ENCODE measurements at regions not wholly inside any gene's neighbourhood (a gene's known extent, or its start where the extent isn't known, plus 50 kb on each side); places are given as distances from the start of the nearest gene placed in this dataset.

DNA sequence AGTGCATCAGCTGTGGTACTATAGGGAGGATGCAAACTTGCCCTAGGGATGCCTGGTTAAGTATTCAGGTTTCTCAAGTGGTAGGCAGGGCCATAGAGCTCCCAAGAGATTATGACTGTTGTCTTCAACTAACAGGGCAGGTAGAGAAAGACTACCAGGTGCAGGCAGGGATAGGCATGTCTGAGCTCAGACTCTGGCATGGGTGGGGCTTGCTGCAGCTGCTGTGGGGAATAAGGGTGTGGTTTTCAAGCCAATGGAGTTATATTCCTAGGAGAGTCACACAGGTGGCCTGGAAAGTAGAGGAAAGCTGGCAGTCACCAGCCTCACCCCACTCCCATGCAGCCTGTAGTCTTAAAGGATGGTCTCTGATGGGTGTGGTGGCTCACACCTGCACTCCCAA lies 673.4 kb upstream of the ADGRL4 start:
- FAIRE-seq (no peak), DNase-seq (ENCODE audit: low spot score) (no peak)

DNA sequence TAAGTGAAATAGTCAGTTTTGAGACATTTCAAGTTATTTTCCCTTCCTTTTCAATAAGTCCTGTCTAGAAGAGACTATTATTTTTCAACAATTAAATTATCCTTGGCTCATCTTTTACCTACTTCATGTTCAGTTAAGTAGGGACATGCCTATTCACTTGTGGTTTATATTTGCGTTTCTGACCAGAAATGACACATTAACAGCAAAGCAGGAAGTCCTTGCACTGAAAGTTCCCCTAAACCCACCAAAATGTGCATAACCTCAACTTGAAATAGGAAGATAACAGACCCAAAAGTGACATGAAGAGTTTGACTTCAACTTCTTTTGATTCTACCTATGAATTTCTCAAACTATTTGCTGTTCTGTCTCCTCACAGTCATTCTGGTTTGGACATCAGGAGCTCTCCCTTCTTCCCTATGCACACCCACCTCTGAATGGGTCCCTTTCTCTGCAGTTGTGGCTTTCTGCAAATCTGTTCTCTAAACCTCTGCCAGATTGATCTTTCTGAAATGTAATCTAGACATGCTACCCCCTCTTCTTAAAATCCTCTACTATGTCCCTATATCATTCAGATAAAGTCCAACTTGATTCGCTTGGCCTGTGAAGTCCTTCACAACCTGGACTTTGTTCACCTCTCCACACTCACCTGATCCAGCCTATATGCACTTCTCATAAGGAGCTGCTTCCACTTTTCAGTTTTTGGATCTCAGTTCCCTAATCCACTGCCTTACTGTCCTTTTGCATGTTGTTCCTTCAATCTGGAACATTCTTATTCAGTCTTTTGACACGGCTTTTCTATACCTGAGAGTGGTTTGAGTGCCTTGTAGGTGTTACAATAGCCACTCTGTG lies 661.5 kb upstream of the ADGRL4 start:
- no peak for FAIRE-seq

GRCh38 chr1:79667166-79667565 lies 660.6 kb upstream of the ADGRL4 start:
- no peak for FAIRE-seq
- DNase-seq (ENCODE audit: low spot score), result no peak

More for the DNA sequence above, 661.5 kb upstream of the ADGRL4 start:
- no peak for DNase-seq (ENCODE audit: low spot score)

DNA sequence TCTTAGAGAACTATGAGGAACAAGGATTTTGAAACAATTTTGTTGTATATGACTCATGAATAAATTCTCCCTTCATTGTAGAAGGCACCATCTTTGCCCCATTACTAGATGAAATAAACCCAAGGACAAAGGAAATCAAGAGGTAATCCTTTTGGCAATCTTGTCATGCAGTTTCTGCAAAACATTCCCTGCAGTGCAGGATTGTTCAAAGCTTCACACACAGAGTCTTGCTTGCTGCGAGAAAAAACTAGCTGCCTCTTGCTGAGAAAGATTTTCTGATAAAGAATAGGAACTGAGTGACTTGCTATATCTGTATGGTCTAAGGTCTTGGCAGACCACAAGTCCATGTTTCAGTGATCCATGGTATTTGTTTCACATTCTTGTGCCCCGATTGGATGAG lies 657.4 kb upstream of the ADGRL4 start:
- DNase-seq (ENCODE audit: low spot score) (no peak), FAIRE-seq (no peak)

- DNase-seq (ENCODE audit: low spot score), result no peak
- FAIRE-seq, result no peak
Measured at GRCh38 chr1:79662596-79662995, 656.1 kb upstream of the ADGRL4 start.

GRCh38 chr1:79660129-79660528 lies 653.6 kb upstream of the ADGRL4 start:
- no peak for DNase-seq (ENCODE audit: low spot score)
- FAIRE-seq, result no peak

GRCh38 chr1:79657951-79658658 lies 651.6 kb upstream of the ADGRL4 start:
- DNase-seq (ENCODE audit: low spot score), result no peak

DNA sequence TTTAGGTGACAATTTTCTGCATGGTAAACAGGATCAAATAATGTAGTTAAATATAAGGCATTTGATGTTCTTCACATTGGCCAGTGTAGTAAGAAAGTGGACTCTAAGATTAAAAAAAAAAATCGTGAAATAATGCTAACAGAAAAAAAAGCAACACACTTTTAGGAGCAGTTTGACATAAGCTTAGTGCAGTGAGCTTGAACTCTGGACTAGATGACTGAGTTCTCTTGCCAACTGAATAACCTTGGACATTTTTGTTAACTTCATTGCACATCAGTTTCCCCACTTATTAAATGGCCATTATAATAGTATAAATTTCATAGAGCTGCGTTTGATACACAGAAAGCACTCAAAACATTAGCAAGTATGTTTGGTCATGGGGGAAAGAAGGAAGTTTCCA lies 649.3 kb upstream of the ADGRL4 start:
- DNase-seq (ENCODE audit: low spot score) (no peak), FAIRE-seq (no peak)

More at GRCh38 chr1:79657951-79658658, 651.6 kb upstream of the ADGRL4 start:
- no peak for FAIRE-seq

- DNase-seq (ENCODE audit: low spot score) (no peak), FAIRE-seq (no peak)
Measured at GRCh38 chr1:79652426-79652825, 645.9 kb upstream of the ADGRL4 start.

DNA sequence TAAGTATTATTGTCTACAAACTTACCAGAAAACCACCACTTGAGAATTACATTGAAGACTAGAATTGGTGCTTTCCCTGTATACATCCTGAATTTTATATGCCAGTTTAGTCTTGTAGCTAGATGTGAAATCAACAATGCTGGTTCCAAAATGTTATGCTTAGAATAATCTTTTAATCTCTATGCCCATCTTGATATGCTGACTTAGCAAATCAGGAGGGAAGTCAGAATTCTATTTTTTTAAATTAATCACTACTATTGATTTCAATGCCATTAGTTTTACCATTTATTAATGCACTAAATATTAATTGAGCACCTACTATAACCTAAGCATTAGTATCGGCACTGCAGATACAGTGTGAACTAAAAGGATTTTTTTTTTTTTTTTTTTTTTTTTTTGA lies 641.6 kb upstream of the ADGRL4 start:
- FAIRE-seq (no peak), DNase-seq (ENCODE audit: low spot score) (no peak)

DNA sequence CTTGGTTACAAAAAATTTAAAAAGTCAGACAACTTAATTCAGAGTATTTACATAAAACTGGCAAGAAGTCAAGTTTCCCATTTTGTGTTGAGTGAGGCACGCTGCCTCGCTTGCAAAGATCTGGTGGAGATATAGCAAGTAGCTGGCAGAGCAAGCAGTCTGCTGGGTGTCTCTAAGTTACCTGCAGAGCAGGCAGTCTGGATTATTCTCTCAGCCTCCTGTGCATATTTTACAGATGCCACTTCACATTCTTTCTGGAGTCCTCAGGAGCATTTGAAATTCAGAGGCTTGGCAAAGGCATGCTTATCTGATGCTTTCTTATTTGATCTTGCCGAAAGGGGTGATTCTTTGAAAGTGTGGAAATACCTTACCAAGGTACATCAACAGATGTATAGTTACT lies 640.4 kb upstream of the ADGRL4 start:
- FAIRE-seq (no peak), DNase-seq (ENCODE audit: low spot score) (no peak)

DNA sequence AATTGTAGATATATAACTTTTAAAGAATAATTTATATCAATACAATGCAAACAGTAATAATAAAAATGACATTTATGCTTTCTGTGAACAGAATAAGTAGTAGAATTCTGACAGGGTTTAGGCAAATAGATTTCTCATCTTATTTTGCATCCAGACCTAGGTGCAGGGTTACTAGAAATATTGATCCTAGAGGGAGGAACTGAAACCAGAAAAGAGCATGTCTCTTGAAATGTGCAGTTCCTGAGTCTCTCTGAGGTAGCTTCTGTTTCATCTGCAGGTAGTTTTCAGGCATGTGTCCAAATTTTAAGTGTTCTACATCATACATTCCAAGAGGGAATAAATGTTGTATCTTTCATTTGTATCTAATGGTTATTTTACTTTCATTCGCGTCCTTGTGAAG lies 631.9 kb upstream of the ADGRL4 start:
- DNase-seq (ENCODE audit: low spot score) (no peak), FAIRE-seq (no peak)

DNA sequence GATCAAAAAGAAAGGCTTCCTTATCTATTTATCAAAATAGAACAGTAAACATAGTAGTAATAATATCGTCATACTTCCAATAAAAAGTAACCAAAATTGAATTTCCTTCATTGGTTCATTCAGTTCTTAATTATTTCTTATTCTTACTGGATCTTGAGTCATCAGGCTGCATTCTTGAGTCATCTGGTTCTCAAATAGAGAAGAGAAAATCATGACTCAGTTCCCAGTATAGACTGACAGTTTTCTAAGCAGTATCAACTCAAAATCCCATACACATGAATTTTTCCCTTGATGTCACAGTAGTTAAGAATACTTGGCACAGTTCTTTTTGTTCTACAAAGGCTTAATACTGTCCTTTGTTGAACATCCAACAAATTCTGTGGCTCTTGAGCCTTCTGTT lies 626.9 kb upstream of the ADGRL4 start:
- peak; percentile 86 for FAIRE-seq

DNA sequence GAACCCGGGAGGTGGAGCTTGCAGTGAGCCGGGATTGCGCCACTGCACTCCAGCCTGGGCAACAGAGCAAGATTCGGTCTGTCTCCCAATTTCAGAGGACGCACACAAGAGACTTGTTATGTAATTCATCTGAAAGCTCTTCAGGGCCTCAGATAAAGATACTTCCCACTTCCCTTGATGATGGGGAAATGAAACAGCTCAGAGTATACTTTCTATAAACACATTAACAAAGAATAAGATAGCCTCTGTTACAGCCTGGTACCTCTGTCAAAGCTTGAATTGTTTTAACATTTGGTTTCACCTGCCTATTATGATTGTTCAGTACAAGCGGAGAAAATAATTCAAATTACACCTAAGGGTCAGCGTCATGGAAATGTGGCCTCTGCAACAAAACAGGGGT lies 622.9 kb upstream of the ADGRL4 start:
- FAIRE-seq (no peak), DNase-seq (ENCODE audit: low spot score) (no peak)

More for the DNA sequence above, 626.9 kb upstream of the ADGRL4 start:
- peak; percentile 50 for DNase-seq (ENCODE audit: low spot score)

- DNase-seq (ENCODE audit: low spot score) (no peak), FAIRE-seq (no peak)
Measured at GRCh38 chr1:79617777-79618176, 611.2 kb upstream of the ADGRL4 start.

DNA sequence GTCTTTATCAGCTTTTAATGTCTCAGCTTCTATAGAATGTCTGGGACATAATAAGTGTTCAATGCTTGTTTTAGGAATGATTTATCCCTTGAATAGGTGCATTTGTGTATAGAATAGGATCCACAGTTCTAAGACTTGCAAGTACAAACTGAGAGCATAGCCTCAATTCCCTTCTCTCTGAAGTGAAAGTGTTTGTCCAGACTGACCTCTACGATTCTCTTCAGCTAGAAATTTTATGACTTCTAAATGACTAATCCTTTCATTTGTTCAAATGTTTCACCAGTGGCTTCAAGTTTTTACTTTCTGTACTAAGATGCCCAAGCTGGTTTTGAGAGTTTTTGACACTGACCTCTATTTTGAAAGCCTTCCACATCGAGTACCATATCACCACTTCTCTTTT lies 608.2 kb upstream of the ADGRL4 start:
- no peak for DNase-seq (ENCODE audit: low spot score)
- FAIRE-seq, result no peak

DNA sequence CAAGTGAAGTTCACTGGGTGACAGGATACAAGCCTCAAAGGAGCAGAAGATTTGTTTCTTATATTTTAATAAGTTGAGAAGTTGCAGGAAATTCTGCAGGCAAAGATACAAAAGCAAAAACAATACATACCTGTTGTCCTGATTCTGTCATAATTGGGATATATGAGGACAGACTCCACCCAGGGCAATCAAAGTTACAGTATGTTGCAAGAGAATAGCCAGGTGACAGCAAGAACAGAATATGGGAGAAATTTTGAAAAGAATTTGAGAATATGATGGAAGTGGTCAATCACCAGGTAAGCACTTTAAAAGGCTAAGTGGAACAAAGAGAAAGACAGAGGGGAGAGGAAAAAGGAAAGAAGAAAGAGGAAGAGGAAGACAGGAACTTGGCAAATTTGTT lies 607.6 kb upstream of the ADGRL4 start:
- no peak for FAIRE-seq
- DNase-seq (ENCODE audit: low spot score), result no peak

DNA sequence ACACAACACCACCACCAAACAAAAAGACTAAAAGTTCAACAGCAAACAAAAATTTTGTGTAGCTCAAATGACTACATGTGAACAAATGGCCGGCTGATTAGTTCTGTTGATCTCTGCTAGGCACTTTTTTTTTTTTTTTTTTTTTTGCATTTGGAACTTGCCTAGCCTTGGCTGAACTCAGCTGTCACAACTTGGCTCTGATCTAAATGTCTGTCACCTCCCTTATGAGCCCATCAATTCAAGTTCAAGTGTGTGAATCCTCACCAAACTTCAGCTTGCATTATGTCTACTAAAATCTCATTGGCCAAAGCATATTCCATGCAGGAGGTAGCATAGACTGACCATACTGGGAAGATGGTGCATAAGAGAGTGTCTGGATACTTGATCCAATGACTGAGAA lies 606.5 kb upstream of the ADGRL4 start:
- DNase-seq (ENCODE audit: low spot score), result no peak
- no peak for FAIRE-seq

DNA sequence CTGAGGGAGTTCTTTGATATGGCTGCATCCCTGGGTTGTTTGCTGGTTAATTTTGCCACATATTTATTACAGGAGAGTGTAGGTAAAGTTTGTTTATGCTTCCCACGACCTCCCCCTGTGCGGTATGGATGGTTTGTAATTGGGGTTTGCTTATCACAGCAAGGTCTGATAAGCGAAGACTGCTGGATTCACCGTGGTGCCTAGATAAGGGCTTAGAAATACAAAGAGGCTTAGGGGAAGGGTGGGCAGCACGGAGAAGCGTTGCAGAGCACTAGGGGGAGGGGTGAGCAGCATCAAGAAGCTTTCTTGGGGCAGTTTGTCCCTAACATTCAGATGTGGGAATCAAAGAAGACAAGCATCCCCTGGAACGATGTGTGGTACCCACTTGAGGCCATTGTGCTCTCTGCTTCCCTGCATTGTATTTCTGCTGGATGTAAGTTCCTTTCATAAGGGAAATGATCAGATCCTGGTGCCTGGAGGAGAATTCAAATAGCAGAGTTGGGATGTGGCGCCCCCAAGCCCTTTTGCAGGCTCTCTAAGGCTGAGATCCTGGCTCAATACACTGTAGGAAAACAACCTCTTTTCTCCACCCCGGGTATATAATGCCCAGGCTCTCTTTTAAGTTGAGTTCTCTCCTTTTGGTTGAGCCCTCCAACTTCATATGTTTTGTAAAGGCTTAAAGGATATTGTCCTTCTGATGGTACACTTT lies 598.1 kb upstream of the ADGRL4 start:
- no peak for DNase-seq (ENCODE audit: low spot score)
- no peak for FAIRE-seq

GRCh38 chr1:79603843-79604242 lies 597.3 kb upstream of the ADGRL4 start:
- FAIRE-seq, result no peak
- no peak for DNase-seq (ENCODE audit: low spot score)

DNA sequence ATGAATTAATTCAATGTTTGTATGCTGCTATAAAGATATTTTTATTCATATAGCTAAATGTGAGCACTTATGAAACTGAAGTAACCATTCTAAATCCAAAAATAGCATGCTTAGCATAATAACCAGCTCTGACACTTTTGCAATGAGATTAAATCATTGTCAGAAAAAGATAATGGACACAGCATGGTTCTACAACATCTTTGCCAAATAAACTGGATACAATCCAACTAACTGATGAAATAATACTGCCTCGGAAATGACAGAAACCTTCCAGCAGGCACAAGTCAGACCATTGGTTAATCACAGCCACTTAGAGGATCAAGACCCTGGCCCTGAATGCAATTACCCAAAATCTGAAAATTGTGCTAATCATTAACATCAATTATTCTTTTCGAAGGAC lies 592.7 kb upstream of the ADGRL4 start:
- no peak for DNase-seq (ENCODE audit: low spot score)
- no peak for FAIRE-seq

- FAIRE-seq, result no peak
- DNase-seq (ENCODE audit: low spot score), result no peak
Measured at GRCh38 chr1:79595931-79596330, 589.4 kb upstream of the ADGRL4 start.

All from RCC 7860 (cell line).